SK-N-MC (cell line): ENCODE measurements at regions not wholly inside any gene's neighbourhood (a gene's known extent, or its start where the extent isn't known, plus 50 kb on each side); places are given as distances from the start of the nearest gene placed in this dataset.

Source experiments
- EZH2 ChIP-seq: fragments of 200-600 bp; sonication (generic); IDR thresholded peaks from one replicate; pipeline ENCODE4 v1.6.1; 2017; ENCODE audit warnings: antibody characterized with exemption
- POLR2AphosphoS5 ChIP-seq: IDR thresholded peaks from 2 replicates; pipeline ENCODE4 v1.6.1; 2012; ENCODE audit warnings: mild to moderate bottlenecking, low read depth, low read length, borderline replicate concordance

- no peak for TF ChIP-seq POLR2AphosphoS5
- TF ChIP-seq EZH2, result no peak
These were observed 724.7 kb upstream of the TBX3 start for GRCh38 chr12:115408642-115409041.
